GM23338 (cell line): ENCODE measurements at regions not wholly inside any gene's neighbourhood (a gene's known extent, or its start where the extent isn't known, plus 50 kb on each side); places are given as distances from the start of the nearest gene placed in this dataset.

Experiments
- ATAC-seq: fragments of 200-7000 bp; cut with Tn5 transposase; 3 replicates; pipeline ENCODE4 v1.9.1; 2020
- DNase-seq: peaks from one replicate; pipeline ENCODE4 v3.0.0-alpha.2; 2015; ENCODE audit warnings: low spot score
- H2AFZ ChIP-seq: fragments of 200-600 bp; sonication (generic); 2 replicates; pipeline ENCODE4 v1.8.0; 2016; ENCODE audit warnings: antibody characterized with exemption, mild to moderate bottlenecking, moderate library complexity
- H3F3A ChIP-seq: fragments of 200-600 bp; sonication (generic); replicated peaks from 2 replicates; pipeline ENCODE4 v1.8.0; 2017; ENCODE audit warnings: antibody characterized with exemption, mixed run types, low read depth
- H3K27ac ChIP-seq: fragments of 200-600 bp; sonication (generic); 2 replicates; pipeline ENCODE4 v1.6.1; 2016; ENCODE audit warnings: low read depth
- H3K27me3 ChIP-seq: fragments of 200-600 bp; sonication (generic); 2 replicates; pipeline ENCODE4 v1.8.0; 2016; ENCODE audit warnings: mild to moderate bottlenecking, mixed run types, moderate library complexity; ENCODE audit not compliant: insufficient read depth
- H3K36me3 ChIP-seq: fragments of 200-600 bp; sonication (generic); 2 replicates; pipeline ENCODE4 v1.8.0; 2016; ENCODE audit warnings: mild to moderate bottlenecking; ENCODE audit not compliant: insufficient read depth
- H3K4me1 ChIP-seq: fragments of 200-600 bp; sonication (generic); 2 replicates; pipeline ENCODE4 v1.8.0; 2016; ENCODE audit warnings: mild to moderate bottlenecking, moderate library complexity; ENCODE audit not compliant: insufficient read depth
- H3K4me2 ChIP-seq: fragments of 200-600 bp; sonication (generic); 2 replicates; pipeline ENCODE4 v1.7.1; 2017; ENCODE audit warnings: mixed run types
- H3K4me3 ChIP-seq: fragments of 200-600 bp; sonication (generic); 2 replicates; pipeline ENCODE4 v1.6.1; 2016; ENCODE audit warnings: mixed run types
- H3K79me2 ChIP-seq: fragments of 200-600 bp; sonication (generic); replicated peaks from 2 replicates; pipeline ENCODE4 v1.8.0; 2017; ENCODE audit warnings: mild to moderate bottlenecking; ENCODE audit not compliant: insufficient read depth
- H3K9me2 ChIP-seq: fragments of 200-600 bp; sonication (generic); 2 replicates; pipeline ENCODE4 v1.8.0; 2017; ENCODE audit not compliant: insufficient read depth
- H4K20me1 ChIP-seq: fragments of 200-600 bp; sonication (generic); replicated peaks from 2 replicates; pipeline ENCODE4 v1.8.0; 2017; ENCODE audit warnings: mild to moderate bottlenecking; ENCODE audit not compliant: insufficient read depth
- H3K27ac Mint-ChIP-seq: 2 replicates; pipeline ENCODE4 v1.8.0; 2020; ENCODE audit warnings: inconsistent platforms, mild to moderate bottlenecking, moderate library complexity, mixed read lengths
- H3K27me3 Mint-ChIP-seq: 3 replicates; pipeline ENCODE4 v1.8.0; 2022; ENCODE audit warnings: low read depth, mild to moderate bottlenecking, moderate library complexity, mixed read lengths, inconsistent platforms; ENCODE audit not compliant: insufficient read depth, poor library complexity
- H3K36me3 Mint-ChIP-seq: 3 replicates; pipeline ENCODE4 v1.8.0; 2021; ENCODE audit warnings: low read depth, mild to moderate bottlenecking, inconsistent platforms, moderate library complexity, mixed read lengths
- H3K4me1 Mint-ChIP-seq: 3 replicates; pipeline ENCODE4 v1.8.0; 2020; ENCODE audit warnings: mild to moderate bottlenecking, inconsistent platforms, mixed read lengths
- H3K4me3 Mint-ChIP-seq: 3 replicates; pipeline ENCODE4 v1.8.0; 2021; ENCODE audit warnings: moderate library complexity, mild to moderate bottlenecking, inconsistent platforms, mixed read lengths
- H3K9me3 Mint-ChIP-seq: 3 replicates; pipeline ENCODE4 v1.8.0; 2020; ENCODE audit warnings: moderate library complexity, mild to moderate bottlenecking, inconsistent platforms, mixed read lengths
- CREB1 ChIP-seq: fragments of 250-450 bp; sonication (Bioruptor Pico); IDR thresholded peaks from 2 replicates; pipeline ENCODE4 v1.5.0; 2020; ENCODE audit warnings: low read depth, mild to moderate bottlenecking, moderate library complexity
- CTCF ChIP-seq, 2 experiments: fragments of 200-600 bp in 1 of 2; sonication (generic) in 1 of 2; conservative IDR thresholded peaks; 2 replicates each; pipeline versions ENCODE4 v1.5.1 to v1.6.1; 2016 to 2017; ENCODE audit warnings: antibody characterized with exemption in 2 of 2, low read depth in 2 of 2, mild to moderate bottlenecking in 2 of 2, moderate library complexity in 1 of 2
- JUNB ChIP-seq: IDR thresholded peaks from one replicate; pipeline ENCODE4 v1.6.1; 2016; ENCODE audit warnings: antibody characterized with exemption; ENCODE audit not compliant: unreplicated experiment
- NANOG ChIP-seq: IDR thresholded peaks from 2 replicates; pipeline ENCODE4 v1.6.1; 2016; ENCODE audit warnings: antibody characterized with exemption, borderline replicate concordance
- REST ChIP-seq: IDR thresholded peaks from one replicate; pipeline ENCODE4 v1.6.1; 2018; ENCODE audit warnings: antibody characterized with exemption; ENCODE audit not compliant: unreplicated experiment
- STAT1 ChIP-seq: IDR thresholded peaks from one replicate; pipeline ENCODE4 v1.6.1; 2016; ENCODE audit warnings: antibody characterized with exemption; ENCODE audit not compliant: unreplicated experiment
- ZNF114 ChIP-seq: fragments of 250-450 bp; sonication (Bioruptor Pico); IDR thresholded peaks from 2 replicates; pipeline ENCODE4 v1.5.0; 2020; ENCODE audit warnings: mild to moderate bottlenecking, moderate library complexity
- ZNF331 ChIP-seq: fragments of 250-450 bp; sonication (Bioruptor Pico); IDR thresholded peaks from 2 replicates; pipeline ENCODE4 v1.5.0; 2020; ENCODE audit warnings: low read depth, mild to moderate bottlenecking, moderate library complexity
- ZNF462 ChIP-seq: fragments of 250-450 bp; sonication (Bioruptor Pico); IDR thresholded peaks from 2 replicates; pipeline ENCODE4 v1.5.0; 2020; ENCODE audit warnings: mild to moderate bottlenecking, moderate library complexity

DNA sequence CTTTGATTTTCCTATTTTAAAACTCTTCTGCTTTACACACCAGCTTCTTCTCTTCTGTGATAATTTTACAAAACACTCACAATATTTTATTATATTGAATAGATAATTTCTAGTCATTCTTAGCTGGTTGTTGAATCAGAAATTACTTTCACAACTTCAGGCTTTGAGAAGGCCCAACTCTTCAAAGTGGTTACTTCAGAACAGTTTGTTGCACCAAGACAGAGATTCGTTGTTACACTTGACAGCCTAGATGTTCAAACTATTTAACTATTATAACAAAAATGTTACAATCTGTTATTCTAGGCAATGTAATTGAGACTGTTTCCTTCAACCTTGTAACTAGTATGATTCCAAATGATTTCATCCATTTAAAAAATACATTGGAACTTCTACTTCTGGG, 333.2 kb upstream of the CHORDC1 start (continued):
- TF ChIP-seq REST (no peak), STAT1 (no peak), ZNF114 (CRISPR knock-in tag) (no peak)

GRCh38 chr11:90555477-90555876, 332.6 kb upstream of the CHORDC1 start:
- Mint-ChIP-seq H3K4me1 (no peaks in the 10 kb centered on the region), H3K27me3 (peaks cover 2% of the 10 kb centered on the region), H3K27ac (no peak overlapping the region), H3K4me3 (no peak overlapping the region), H3K9me3 (no peaks in the 10 kb centered on the region), H3K36me3 (no peaks in the 10 kb centered on the region)
- DNase-seq (no peak), ATAC-seq (no peak)
- Histone ChIP-seq H3K9me2 (no peaks in the 10 kb centered on the region), H3K79me2 (no peaks in the 10 kb centered on the region), H3K4me2 (no peak overlapping the region), H4K20me1 (no peaks in the 10 kb centered on the region), H3K27ac (no peak overlapping the region), H3K36me3 (no peaks in the 10 kb centered on the region), H3K4me1 (no peaks in the 10 kb centered on the region), H3K4me3 (no peak overlapping the region), H3K27me3 (no peaks in the 10 kb centered on the region), H3F3A (no peaks in the 10 kb centered on the region), H2AFZ (no peak overlapping the region)
- no peak for TF ChIP-seq ZNF331 (CRISPR knock-in tag)
- TF ChIP-seq REST: no peak
- TF ChIP-seq JUNB: no peak
- TF ChIP-seq CREB1 (CRISPR knock-in tag): no peak
- no peak for TF ChIP-seq ZNF114 (CRISPR knock-in tag)
- TF ChIP-seq ZNF462: no peak
- TF ChIP-seq NANOG: no peak
- no peak for TF ChIP-seq CTCF (conservative IDR thresholded peaks at IDR 0.05; ENCODE audit: low read depth in 2 of 2)
- TF ChIP-seq STAT1: no peak
